ENCODE measurements at regions not wholly inside any gene's neighbourhood (a gene's known extent, or its start where the extent isn't known, plus 50 kb on each side); places are given as distances from the start of the nearest gene placed in this dataset.

GRCh38 chr20:40512591-40512990 is 176.4 kb downstream of the MAFB start:
- no peak for DNase-seq (ENCODE audit: extremely low read depth, low read depth)
- no peak for TF ChIP-seq CTCF (IDR thresholded peaks at IDR 0.05; ENCODE audit: low read depth, low read length)

- peak; percentile 8 for DNase-seq (ENCODE audit: extremely low read depth, low read depth)
- no peak for TF ChIP-seq CTCF (IDR thresholded peaks at IDR 0.05; ENCODE audit: low read depth, low read length)
Measured at GRCh38 chr20:40511478-40511877, 177.6 kb downstream of the MAFB start.

- no peak for DNase-seq (ENCODE audit: extremely low read depth, low read depth)
- no peak for TF ChIP-seq CTCF (IDR thresholded peaks at IDR 0.05; ENCODE audit: low read depth, low read length)
Measured at GRCh38 chr20:40510622-40511021, 178.4 kb downstream of the MAFB start.

GRCh38 chr20:40508821-40509220 is 180.2 kb downstream of the MAFB start:
- no peak for DNase-seq (ENCODE audit: extremely low read depth, low read depth)
- no peak for TF ChIP-seq CTCF (IDR thresholded peaks at IDR 0.05; ENCODE audit: low read depth, low read length)

GRCh38 chr20:40506537-40506939 is 182.5 kb downstream of the MAFB start:
- DNase-seq (ENCODE audit: extremely low read depth, low read depth), result peak; percentile 96

GRCh38 chr20:40503119-40503518 is 185.9 kb downstream of the MAFB start:
- TF ChIP-seq CTCF (IDR thresholded peaks at IDR 0.05; ENCODE audit: low read depth, low read length), result no peak
- DNase-seq (ENCODE audit: extremely low read depth, low read depth), result no peak

More at GRCh38 chr20:40506537-40506939, 182.5 kb downstream of the MAFB start:
- peak; percentile 30 for TF ChIP-seq CTCF (IDR thresholded peaks at IDR 0.05; ENCODE audit: low read depth, low read length)

- no peak for TF ChIP-seq CTCF (IDR thresholded peaks at IDR 0.05; ENCODE audit: low read depth, low read length)
- DNase-seq (ENCODE audit: extremely low read depth, low read depth), result no peak
Measured at GRCh38 chr20:40502576-40502975, 186.5 kb downstream of the MAFB start.
